H1 (cell line): ENCODE measurements at regions not wholly inside any gene's neighbourhood (a gene's known extent, or its start where the extent isn't known, plus 50 kb on each side); places are given as distances from the start of the nearest gene placed in this dataset.

ENCODE experiments used
- CTCF ChIA-PET: fragments of 300-600 bp; sonication (Branson Sonifier 250); formaldehyde crosslinking; loops from one replicate; lab custom pipeline; 2021; ENCODE audit not compliant: partially characterized antibody; lab: Charles Lee
- POLR2A ChIA-PET: fragments of 300-600 bp; sonication (Branson Sonifier 250); formaldehyde crosslinking; loops from one replicate; lab custom pipeline; 2021; ENCODE audit warnings: inconsistent platforms; ENCODE audit not compliant: partially characterized antibody; lab: Charles Lee
- DNase-seq, 2 experiments: peaks; one replicate each; pipeline versions ENCODE4 v3.0.0 to v3.0.0-alpha.2; 2010 to 2022; ENCODE audit warnings: low spot score in 2 of 2, low read depth in 1 of 2, mixed read lengths in 1 of 2
- FAIRE-seq: peaks from 2 replicates; lab custom pipeline; 2011; peaks lifted over from hg19 to GRCh38; lab: Jason Lieb, UNC
- H2AFZ ChIP-seq: 2 replicates; pipeline ENCODE4 v1.8.1; 2012; ENCODE audit warnings: low read length, inconsistent platforms
- H2AK5ac ChIP-seq: 2 replicates; pipeline ENCODE4 v1.6.1; 2013; ENCODE audit warnings: low read depth, low read length
- H2BK120ac ChIP-seq: replicated peaks from 2 replicates; pipeline ENCODE3; 2013; ENCODE audit warnings: low read depth, low read length, inconsistent platforms
- H2BK12ac ChIP-seq: 2 replicates; pipeline ENCODE4 v1.6.1; 2013; ENCODE audit warnings: low read depth, low read length
- H2BK15ac ChIP-seq: 2 replicates; pipeline ENCODE4 v1.6.1; 2013; ENCODE audit warnings: low read length
- H2BK20ac ChIP-seq: 2 replicates; pipeline ENCODE4 v1.6.1; 2013; ENCODE audit warnings: low read length
- H2BK5ac ChIP-seq: 2 replicates; pipeline ENCODE4 v1.6.1; 2013; ENCODE audit warnings: low read depth, low read length
- H3K14ac ChIP-seq: 2 replicates; pipeline ENCODE4 v1.6.1; 2013; ENCODE audit warnings: inconsistent platforms; ENCODE audit not compliant: insufficient read length
- H3K18ac ChIP-seq: 2 replicates; pipeline ENCODE4 v1.6.1; 2013; ENCODE audit warnings: low read length; ENCODE audit errors: extremely low read depth
- H3K23ac ChIP-seq: 2 replicates; pipeline ENCODE4 v1.6.1; 2013; ENCODE audit warnings: inconsistent platforms; ENCODE audit not compliant: insufficient read length
- H3K23me2 ChIP-seq: 2 replicates; pipeline ENCODE4 v1.6.1; 2013; ENCODE audit warnings: low read depth, low read length
- H3K27ac ChIP-seq: 2 replicates; pipeline ENCODE4 v1.6.1; 2011; ENCODE audit warnings: low read depth, low read length, inconsistent platforms
- H3K27me3 ChIP-seq, 4 experiments: replicated peaks in 1 of 4; 1 replicate in 1 of 4; 2 replicates in 3 of 4; pipeline versions ENCODE4 v1.6.1 to v1.8.1; 2011 to 2013; ENCODE audit warnings: low read length in 3 of 4, mild to moderate bottlenecking in 3 of 4, inconsistent platforms in 2 of 4, mixed read lengths in 2 of 4, moderate library complexity in 1 of 4; ENCODE audit not compliant: control insufficient read depth in 3 of 4, insufficient read depth in 3 of 4; ENCODE audit errors: extremely low read depth in 1 of 4
- H3K36me3 ChIP-seq, 4 experiments: 2 replicates each; pipeline versions ENCODE4 v1.6.1 to v1.8.1; 2011 to 2013; ENCODE audit warnings: mild to moderate bottlenecking in 4 of 4, low read length in 3 of 4, moderate library complexity in 2 of 4, control low read depth in 1 of 4, inconsistent platforms in 1 of 4; ENCODE audit not compliant: insufficient read depth in 4 of 4, control insufficient read depth in 2 of 4
- H3K4ac ChIP-seq: replicated peaks from 2 replicates; pipeline ENCODE3; 2013; ENCODE audit warnings: low read length, low read depth, mixed read lengths, inconsistent platforms; ENCODE audit not compliant: insufficient read length
- H3K4me1 ChIP-seq, 4 experiments: replicated peaks in 1 of 4; 1 replicate in 1 of 4; 2 replicates in 3 of 4; pipeline versions ENCODE4 v1.6.1 to v1.8.1; 2011 to 2013; ENCODE audit warnings: low read length in 3 of 4, inconsistent platforms in 2 of 4, mixed read lengths in 1 of 4; ENCODE audit not compliant: insufficient read depth in 4 of 4, control insufficient read depth in 3 of 4
- H3K4me2 ChIP-seq, 2 experiments: 2 replicates each; pipeline versions ENCODE4 v1.6.1 to v1.8.1; 2011 to 2013; ENCODE audit warnings: low read depth in 2 of 2, low read length in 2 of 2, control low read depth in 1 of 2, inconsistent platforms in 1 of 2, mild to moderate bottlenecking in 1 of 2; ENCODE audit not compliant: insufficient read depth in 1 of 2
- H3K4me3 ChIP-seq, 4 experiments: fragments of 200-600, 300-600 bp in 1 of 4; sonication (generic), shearing (Covaris generic), sonication (Bioruptor Twin) in 1 of 4; 2 replicates each; pipeline versions ENCODE4 v1.5.1 to v1.8.1; 2011 to 2016; ENCODE audit warnings: low read length in 4 of 4, low read depth in 3 of 4, control low read depth in 2 of 4, inconsistent platforms in 2 of 4, mild to moderate bottlenecking in 2 of 4, mixed read lengths in 1 of 4, moderate library complexity in 1 of 4; ENCODE audit not compliant: insufficient read depth in 2 of 4; ENCODE audit errors: extremely low read depth in 1 of 4
- H3K56ac ChIP-seq: replicated peaks from 2 replicates; pipeline ENCODE3; 2013; ENCODE audit warnings: low read depth, mild to moderate bottlenecking, mixed read lengths, low read length, inconsistent platforms; ENCODE audit not compliant: insufficient read length
- H3K79me1 ChIP-seq: 2 replicates; pipeline ENCODE4 v1.6.1; 2013; ENCODE audit warnings: low read depth, low read length, control low read depth
- H3K79me2 ChIP-seq, 2 experiments: 2 replicates each; pipeline versions ENCODE4 v1.6.1 to v1.8.1; 2012 to 2013; ENCODE audit warnings: low read length in 2 of 2, mild to moderate bottlenecking in 2 of 2, inconsistent platforms in 1 of 2; ENCODE audit not compliant: insufficient read depth in 2 of 2, control insufficient read depth in 1 of 2
- H3K9ac ChIP-seq, 4 experiments: replicated peaks in 1 of 4; 1 replicate in 1 of 4; 2 replicates in 3 of 4; pipeline versions ENCODE4 v1.6.1 to v1.8.1; 2011 to 2013; ENCODE audit warnings: low read depth in 3 of 4, low read length in 3 of 4, control low read depth in 2 of 4, mild to moderate bottlenecking in 2 of 4, moderate library complexity in 2 of 4, inconsistent platforms in 1 of 4; ENCODE audit errors: extremely low read depth in 1 of 4
- H3K9me3 ChIP-seq, 2 experiments: 2 replicates each; pipeline versions ENCODE4 v1.6.1 to v1.8.1; 2012 to 2013; ENCODE audit warnings: mild to moderate bottlenecking in 2 of 2, moderate library complexity in 2 of 2, control low read depth in 1 of 2, inconsistent platforms in 1 of 2, low read depth in 1 of 2, low read length in 1 of 2, mixed read lengths in 1 of 2; ENCODE audit not compliant: insufficient read depth in 2 of 2
- H4K20me1 ChIP-seq, 2 experiments: replicated peaks in 1 of 2; 2 replicates each; pipeline versions ENCODE3 to v1.8.1; 2011 to 2013; ENCODE audit warnings: inconsistent platforms in 2 of 2, low read length in 2 of 2, mild to moderate bottlenecking in 1 of 2; ENCODE audit not compliant: insufficient read depth in 2 of 2, control insufficient read depth in 1 of 2
- H4K5ac ChIP-seq: 2 replicates; pipeline ENCODE4 v1.6.1; 2013; ENCODE audit warnings: low read length, low read depth, mixed read lengths, inconsistent platforms; ENCODE audit not compliant: insufficient read length
- H4K8ac ChIP-seq: 2 replicates; pipeline ENCODE4 v1.8.0; 2013; ENCODE audit warnings: mild to moderate bottlenecking, moderate library complexity, low read length, inconsistent platforms; ENCODE audit not compliant: insufficient read depth; ENCODE audit errors: extremely low read depth
- H4K91ac ChIP-seq: replicated peaks from 2 replicates; pipeline ENCODE3; 2013; ENCODE audit warnings: low read length, mixed read lengths, inconsistent platforms; ENCODE audit not compliant: insufficient read length
- BRCA1 ChIP-seq: IDR thresholded peaks from 2 replicates; pipeline ENCODE4 v1.6.1; 2012; ENCODE audit warnings: low read depth, low read length, improper control_type of control experiment
- CBX5 ChIP-seq: fragments of 300-800, 300-1000 bp; sonication (generic); IDR thresholded peaks from 2 replicates; pipeline ENCODE4 v1.7.1; 2016; ENCODE audit warnings: antibody characterized with exemption, low read length, low read depth
- CTCF ChIP-seq, 3 experiments: IDR thresholded peaks; 1 replicate in 2 of 3; 2 replicates in 1 of 3; pipeline versions ENCODE4 v1.5.1 to v1.6.1; 2011; ENCODE audit warnings: low read length in 3 of 3, mild to moderate bottlenecking in 3 of 3, inconsistent platforms in 2 of 3, low read depth in 1 of 3, moderate library complexity in 1 of 3; ENCODE audit not compliant: insufficient read depth in 1 of 3; ENCODE audit errors: control extremely low read depth in 1 of 3
- EP300 ChIP-seq, 2 experiments: IDR thresholded peaks; 1 replicate in 1 of 2; 2 replicates in 1 of 2; pipeline ENCODE4 v1.6.1; 2011 to 2012; ENCODE audit warnings: low read depth in 2 of 2, low read length in 2 of 2, mild to moderate bottlenecking in 2 of 2, borderline replicate concordance in 1 of 2, inconsistent platforms in 1 of 2, moderate library complexity in 1 of 2
- HDAC6 ChIP-seq: IDR thresholded peaks from one replicate; pipeline ENCODE4 v1.7.1; 2012; ENCODE audit warnings: low read depth, mild to moderate bottlenecking, inconsistent platforms, low read length, moderate library complexity
- KDM4A ChIP-seq: IDR thresholded peaks from one replicate; pipeline ENCODE4 v1.7.1; 2012; ENCODE audit warnings: low read depth, mild to moderate bottlenecking, moderate library complexity, low read length, inconsistent platforms; ENCODE audit not compliant: severe bottlenecking
- RFX5 ChIP-seq: IDR thresholded peaks from 2 replicates; pipeline ENCODE4 v1.6.1; 2011; ENCODE audit warnings: low read depth, low read length, improper control_type of control experiment, borderline replicate concordance
- SAP30 ChIP-seq: fragments of 300-600 bp; sonication (generic); IDR thresholded peaks from 2 replicates; pipeline ENCODE4 v1.7.1; 2012; ENCODE audit warnings: low read length, moderate library complexity, mild to moderate bottlenecking, inconsistent platforms; ENCODE audit not compliant: insufficient read depth, insufficient replicate concordance
- SRF ChIP-seq: IDR thresholded peaks from 2 replicates; pipeline ENCODE4 v1.6.1; 2011; ENCODE audit warnings: mild to moderate bottlenecking, low read depth, low read length, moderate library complexity
- TEAD4 ChIP-seq: IDR thresholded peaks from 2 replicates; pipeline ENCODE4 v1.6.1; 2012; ENCODE audit warnings: low read depth, low read length, inconsistent platforms, mixed read lengths
- WGBS, 2 experiments: shearing (Covaris generic) in 1 of 2; methylation state at CpG; one replicate each; pipeline versions ENCODE4 v1.1.6 to v1.1.7; 2013 to 2015; ENCODE audit warnings: low lambda C conversion rate in 2 of 2, mixed read lengths in 2 of 2, inconsistent platforms in 1 of 2, low coverage in 1 of 2, missing lambda C conversion rate in 1 of 2; ENCODE audit not compliant: insufficient replicate concordance in 2 of 2, insufficient coverage in 1 of 2, insufficient read length in 1 of 2; ENCODE audit errors: extremely low coverage in 1 of 2, missing lambda C conversion rate in 1 of 2; 5-methylcytosine and 5-hydroxymethylcytosine counted together
- TF ChIP-seq, protein P1 (sequence below): IDR thresholded peaks from 2 replicates; pipeline ENCODE4 v1.6.1; 2012; ENCODE audit warnings: inconsistent platforms

DNA sequence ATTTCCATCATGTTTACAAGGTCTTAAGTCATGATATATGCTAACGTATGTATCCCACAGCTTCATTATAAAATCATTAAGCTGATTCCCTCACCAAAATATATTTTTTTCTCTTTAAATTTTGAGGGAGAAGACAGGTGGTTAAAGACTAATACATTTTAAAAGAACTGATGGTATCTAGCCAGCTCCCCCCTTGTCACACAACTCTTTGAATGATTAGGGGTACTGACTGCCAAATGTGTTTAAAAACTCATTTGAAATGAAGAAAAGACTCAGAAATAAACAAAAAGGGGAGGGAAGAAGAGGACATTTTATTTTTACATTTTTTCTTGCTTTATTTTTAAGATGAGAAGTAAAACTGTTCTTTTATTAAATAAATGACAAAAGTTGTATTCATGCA is 805.3 kb downstream of the SATB2 start:
- Histone ChIP-seq H2BK20ac (no peak overlapping the region), H3K79me1 (no peaks in the 10 kb centered on the region), H3K23ac (no peak overlapping the region), H3K27me3 (no peaks in the 10 kb centered on the region), H2BK15ac (no peak overlapping the region), H4K5ac (no peak overlapping the region), H3K14ac (no peak overlapping the region), H3K4ac (no peak overlapping the region), H2BK12ac (no peak overlapping the region), H3K9me3 (no peaks in the 10 kb centered on the region), H4K20me1 (no peaks in the 10 kb centered on the region), H2AK5ac (no peak overlapping the region), H3K9ac (no peak overlapping the region), H4K8ac (no peak overlapping the region), H2AFZ (no peak overlapping the region), H2BK5ac (no peak overlapping the region), H3K4me3 (no peak overlapping the region), H3K27ac (no peak overlapping the region), H4K91ac (no peak overlapping the region), H2BK120ac (no peak overlapping the region), H3K23me2 (no peaks in the 10 kb centered on the region), H3K79me2 (no peaks in the 10 kb centered on the region), H3K18ac (no peak overlapping the region), H3K56ac (no peak overlapping the region), H3K4me2 (no peak overlapping the region), H3K36me3 (no peaks in the 10 kb centered on the region), H3K4me1 (no peaks in the 10 kb centered on the region)
- DNase-seq (no peak), FAIRE-seq (no peak)
- 86% methylated on average over 1 of the region's 1 CpG; no CpG with 5 or more reads in 1 of the 2 experiments for WGBS, 2 experiments
- ChIA-PET POLR2A (no interaction called here), CTCF (interaction anchor here (1.2 to 1.5 kb wide), 3 partner anchors 19 to 341 kb away, joined by 3 to 7 read pairs (median 4); no protein-coding TSS in a partner anchor)
- TF ChIP-seq SAP30 (no peak), CTCF (IDR thresholded peaks at IDR 0.05; ENCODE audit: control extremely low read depth in 1 of 3, insufficient read depth in 1 of 3, low read depth in 1 of 3, low read length in 3 of 3) (no peak), CBX5 (no peak), EP300 (IDR thresholded peaks at IDR 0.05; ENCODE audit: borderline replicate concordance in 1 of 2, low read depth in 2 of 2, low read length in 2 of 2) (no peak), BRCA1 (no peak), KDM4A (no peak), HDAC6 (no peak), RFX5 (no peak), TEAD4 (no peak), SRF (no peak)
- TF ChIP-seq, protein P1, sequence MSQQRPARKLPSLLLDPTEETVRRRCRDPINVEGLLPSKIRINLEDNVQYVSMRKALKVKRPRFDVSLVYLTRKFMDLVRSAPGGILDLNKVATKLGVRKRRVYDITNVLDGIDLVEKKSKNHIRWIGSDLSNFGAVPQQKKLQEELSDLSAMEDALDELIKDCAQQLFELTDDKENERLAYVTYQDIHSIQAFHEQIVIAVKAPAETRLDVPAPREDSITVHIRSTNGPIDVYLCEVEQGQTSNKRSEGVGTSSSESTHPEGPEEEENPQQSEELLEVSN, result no peak
